ENCODE measurements at regions not wholly inside any gene's neighbourhood (a gene's known extent, or its start where the extent isn't known, plus 50 kb on each side); places are given as distances from the start of the nearest gene placed in this dataset.

GRCh38 chr3:6437631-6438030 is 423.3 kb upstream of the GRM7 start:
- no peak for TF ChIP-seq CTCF (IDR thresholded peaks at IDR 0.05; ENCODE audit: extremely low read depth in 1 of 2, insufficient read depth in 1 of 2, low read depth in 1 of 2, low read length in 2 of 2)
- no peak for TF ChIP-seq EZH2 (IDR thresholded peaks at IDR 0.05; ENCODE audit: borderline replicate concordance, low read depth, low read length, severe bottlenecking)
- TF ChIP-seq POLR2A (IDR thresholded peaks at IDR 0.05; ENCODE audit: low read depth, low read length) = no peak
- TF ChIP-seq JUN (IDR thresholded peaks at IDR 0.05; ENCODE audit: borderline replicate concordance, insufficient read depth, insufficient read length, low read depth) = no peak
- no peak for TF ChIP-seq POLR2AphosphoS5 (IDR thresholded peaks at IDR 0.05; ENCODE audit: insufficient read depth, low read depth, low read length)
- no peak for TF ChIP-seq MAX (IDR thresholded peaks at IDR 0.05; ENCODE audit: insufficient read depth, insufficient read length)
- TF ChIP-seq MYC (IDR thresholded peaks at IDR 0.05; ENCODE audit: low read depth, low read length) = no peak
- TF ChIP-seq GATA2 (IDR thresholded peaks at IDR 0.05; ENCODE audit: insufficient read depth, insufficient read length, low read depth, low read length) = no peak
- TF ChIP-seq FOS (IDR thresholded peaks at IDR 0.05; ENCODE audit: borderline replicate concordance, insufficient read depth, low read length) = no peak

Measured in endothelial cell of umbilical vein (primary cell).